ENCODE measurements at regions not wholly inside any gene's neighbourhood (a gene's known extent, or its start where the extent isn't known, plus 50 kb on each side); places are given as distances from the start of the nearest gene placed in this dataset.

- ATAC-seq (no peak), DNase-seq (no peak)
- WGBS (ENCODE audit: insufficient coverage, low coverage, low lambda C conversion rate, missing lambda C conversion rate): 37% methylated on average over 2 of the region's 2 CpGs
- H3K4me1 ChIP-seq: no peaks in the 10 kb centered on the region
- intact Hi-C loops (cut with DNase I): no loop called here
- H3K36me3 ChIP-seq: no peaks in the 10 kb centered on the region
- TF ChIP-seq POLR2A (IDR thresholded peaks at IDR 0.05) (no peak), CTCF (IDR thresholded peaks at IDR 0.05) (no peak)
- no peak overlapping the region for H3K27ac ChIP-seq
- no peaks in the 10 kb centered on the region for H3K9me3 ChIP-seq
- no peaks in the 10 kb centered on the region for H3K27me3 ChIP-seq
- H3K4me3 ChIP-seq: no peak overlapping the region
Measured at GRCh38 chrX:45437186-45437585, 236.5 kb upstream of the DIPK2B start.

GRCh38 chrX:45435481-45435880 is 234.8 kb upstream of the DIPK2B start:
- ATAC-seq (no peak), DNase-seq (no peak)
- H3K36me3 ChIP-seq: no peaks in the 10 kb centered on the region
- no peak for TF ChIP-seq POLR2A (IDR thresholded peaks at IDR 0.05)
- no peak for TF ChIP-seq CTCF (IDR thresholded peaks at IDR 0.05)
- H3K4me3 ChIP-seq: no peak overlapping the region
- intact Hi-C loops (cut with DNase I): no loop called here
- no peaks in the 10 kb centered on the region for H3K9me3 ChIP-seq
- no peaks in the 10 kb centered on the region for H3K27me3 ChIP-seq
- no peak overlapping the region for H3K27ac ChIP-seq
- H3K4me1 ChIP-seq: no peaks in the 10 kb centered on the region

- Histone ChIP-seq H3K4me1 (no peaks in the 10 kb centered on the region), H3K4me3 (no peak overlapping the region), H3K27me3 (no peaks in the 10 kb centered on the region), H3K9me3 (no peaks in the 10 kb centered on the region), H3K36me3 (no peaks in the 10 kb centered on the region), H3K27ac (no peak overlapping the region)
- no peak for DNase-seq
- intact Hi-C loops (cut with DNase I): no loop called here
- WGBS (ENCODE audit: insufficient coverage, low coverage, low lambda C conversion rate, missing lambda C conversion rate): 45% methylated on average over 1 of the region's 1 CpG
- no peak for TF ChIP-seq POLR2A (IDR thresholded peaks at IDR 0.05)
- no peak for TF ChIP-seq CTCF (IDR thresholded peaks at IDR 0.05)
- ATAC-seq: no peak
Measured at GRCh38 chrX:45434231-45434630, 233.6 kb upstream of the DIPK2B start.

- Histone ChIP-seq H3K36me3 (no peaks in the 10 kb centered on the region), H3K4me1 (no peaks in the 10 kb centered on the region), H3K9me3 (no peaks in the 10 kb centered on the region), H3K27me3 (no peaks in the 10 kb centered on the region), H3K27ac (no peak overlapping the region), H3K4me3 (no peak overlapping the region)
- DNase-seq: no peak
- no peak for ATAC-seq
- intact Hi-C loops (cut with DNase I): no loop called here
- TF ChIP-seq POLR2A (IDR thresholded peaks at IDR 0.05) (no peak), CTCF (IDR thresholded peaks at IDR 0.05) (no peak)
- 22% methylated on average over 2 of the region's 2 CpGs for WGBS (ENCODE audit: insufficient coverage, low coverage, low lambda C conversion rate, missing lambda C conversion rate)
Measured at GRCh38 chrX:45428831-45429230, 228.2 kb upstream of the DIPK2B start.

GRCh38 chrX:45424326-45424725 is 223.7 kb upstream of the DIPK2B start:
- H3K27me3 ChIP-seq: no peaks in the 10 kb centered on the region
- intact Hi-C loops (cut with DNase I): no loop called here
- TF ChIP-seq CTCF (IDR thresholded peaks at IDR 0.05) (no peak), POLR2A (IDR thresholded peaks at IDR 0.05) (no peak)
- ATAC-seq (no peak), DNase-seq (no peak)
- no peaks in the 10 kb centered on the region for H3K9me3 ChIP-seq
- H3K4me3 ChIP-seq: no peak overlapping the region
- H3K36me3 ChIP-seq: no peaks in the 10 kb centered on the region
- H3K4me1 ChIP-seq: no peaks in the 10 kb centered on the region
- H3K27ac ChIP-seq: no peak overlapping the region
